K562 (cell line): ENCODE measurements at regions not wholly inside any gene's neighbourhood (a gene's known extent, or its start where the extent isn't known, plus 50 kb on each side); places are given as distances from the start of the nearest gene placed in this dataset.

Source experiments
- ATAC-seq: fragments of 200-7000 bp; cut with Tn5 transposase; 3 replicates; pipeline ENCODE4 v1.9.1; 2020; ENCODE audit warnings: moderate library complexity
- BruUV-seq: library from RNA; stranded (reverse); fragments of 400-500 nt; replicated peaks from 2 replicates; lab custom pipeline; 2021; lab: Mats Ljungman, UMichigan
- CTCF ChIA-PET: fragments of 300-600 bp; formaldehyde crosslinking; extraction: SDS; loops from one replicate; lab custom pipeline; 2021; ENCODE audit warnings: low intra/inter-chr PET ratio; lab: Yijun Ruan, JAX
- POLR2A ChIA-PET: fragments of 300-600, 350-650 bp; sonication (Branson Sonifier 250); formaldehyde crosslinking; extraction: SDS; loops from one replicate; lab custom pipeline; 2021; ENCODE audit warnings: antibody characterized with exemption, inconsistent platforms; lab: Yijun Ruan, JAX
- DNase-seq, 4 experiments: peaks; one replicate each; pipeline versions ENCODE4 v3.0.0 to v3.0.0-alpha.2; 2011 to 2018; ENCODE audit warnings: low spot score in 3 of 4, mixed read lengths in 3 of 4; ENCODE audit errors: extremely low read depth in 1 of 4
- FAIRE-seq: peaks from 2 replicates; lab custom pipeline; 2011; peaks lifted over from hg19 to GRCh38; lab: Jason Lieb, UNC
- H2AFZ ChIP-seq: 2 replicates; pipeline ENCODE4 v1.6.0; 2011; ENCODE audit warnings: low read depth, low read length, control low read depth, inconsistent platforms
- H3K27ac ChIP-seq: fragments of 200-600 bp; 3 replicates; pipeline ENCODE4 v1.8.0; 2011; ENCODE audit warnings: low read depth, mild to moderate bottlenecking, control low read depth, inconsistent platforms, low read length, moderate library complexity, mixed read lengths; ENCODE audit errors: extremely low read depth
- H3K27me3 ChIP-seq, 2 experiments: fragments of 300-600 bp in 1 of 2; 2 replicates in 1 of 2; 3 replicates in 1 of 2; pipeline versions ENCODE4 v1.6.0 to v1.8.0; 2011; ENCODE audit warnings: inconsistent platforms in 2 of 2, low read length in 2 of 2, mild to moderate bottlenecking in 1 of 2, mixed read lengths in 1 of 2, moderate library complexity in 1 of 2; ENCODE audit not compliant: control insufficient read depth in 2 of 2, insufficient read depth in 2 of 2
- H3K36me3 ChIP-seq: fragments of 300-600 bp; 3 replicates; pipeline ENCODE4 v1.8.0; 2011; ENCODE audit warnings: mild to moderate bottlenecking, low read length, inconsistent platforms; ENCODE audit not compliant: control insufficient read depth, insufficient read depth
- H3K4me1 ChIP-seq, 2 experiments: fragments of 200-600 bp in 1 of 2; replicated peaks in 1 of 2; 2 replicates in 1 of 2; 3 replicates in 1 of 2; pipeline versions ENCODE4 v1.5.1 to v1.8.0; 2011; ENCODE audit warnings: inconsistent platforms in 2 of 2, low read length in 2 of 2, mild to moderate bottlenecking in 1 of 2, mixed read lengths in 1 of 2, moderate library complexity in 1 of 2; ENCODE audit not compliant: control insufficient read depth in 2 of 2, insufficient read depth in 2 of 2
- H3K4me2 ChIP-seq: 2 replicates; pipeline ENCODE4 v1.6.1; 2011; ENCODE audit warnings: low read length, control low read depth, inconsistent platforms, mixed read lengths; ENCODE audit not compliant: insufficient read depth
- H3K4me3 ChIP-seq: fragments of 200-600 bp; sonication (generic), shearing (Covaris generic); 2 replicates; pipeline ENCODE4 v1.5.1; 2016; ENCODE audit warnings: control low read depth, inconsistent platforms
- H3K79me2 ChIP-seq: fragments of 200-600 bp; 3 replicates; pipeline ENCODE4 v1.8.0; 2011; ENCODE audit warnings: low read length, inconsistent platforms; ENCODE audit not compliant: control insufficient read depth, insufficient read depth
- H3K9ac ChIP-seq, 2 experiments: 2 replicates each; pipeline versions ENCODE4 v1.6.0 to v1.6.1; 2011; ENCODE audit warnings: low read depth in 2 of 2, low read length in 2 of 2, control low read depth in 1 of 2, inconsistent platforms in 1 of 2, mild to moderate bottlenecking in 1 of 2, mixed read lengths in 1 of 2; ENCODE audit not compliant: insufficient read depth in 1 of 2
- H3K9me1 ChIP-seq: one replicate; pipeline ENCODE4 v1.6.0; 2011; ENCODE audit warnings: inconsistent platforms, mild to moderate bottlenecking, low read length, moderate library complexity; ENCODE audit not compliant: control insufficient read depth, insufficient read depth
- H3K9me3 ChIP-seq: replicated peaks from 2 replicates; pipeline ENCODE4 v1.5.1; 2011; ENCODE audit warnings: low read depth, low read length, inconsistent platforms; ENCODE audit not compliant: control insufficient read depth, insufficient read depth
- H4K20me1 ChIP-seq: replicated peaks from 2 replicates; pipeline ENCODE4 v1.6.1; 2011; ENCODE audit warnings: low read length, inconsistent platforms, mixed read lengths; ENCODE audit not compliant: control insufficient read depth, insufficient read depth
- CREB5 ChIP-seq: fragments of 250-450 bp; sonication (Bioruptor Pico); IDR thresholded peaks from 2 replicates; pipeline ENCODE4 v1.5.0; 2020; ENCODE audit warnings: mild to moderate bottlenecking
- CSDE1 ChIP-seq, 2 experiments: fragments of 450-650 bp; IDR thresholded peaks; 2 replicates each; pipeline ENCODE4 v1.6.1; 2016; ENCODE audit warnings: mild to moderate bottlenecking in 1 of 2
- GATAD2B ChIP-seq: fragments of 450-650 bp; IDR thresholded peaks from 2 replicates; pipeline ENCODE4 v1.6.1; 2017; ENCODE audit warnings: mild to moderate bottlenecking, borderline replicate concordance
- KDM1A ChIP-seq, 2 experiments: fragments of 450-650 bp; IDR thresholded peaks; 2 replicates each; pipeline ENCODE4 v1.6.1; 2016; ENCODE audit warnings: mild to moderate bottlenecking in 2 of 2
- NFIC ChIP-seq: fragments of 450-650 bp; IDR thresholded peaks from 2 replicates; pipeline ENCODE4 v1.6.1; 2017; ENCODE audit warnings: mild to moderate bottlenecking, inconsistent platforms
- PURB ChIP-seq: sonication (generic); formaldehyde crosslinking; IDR thresholded peaks from 2 replicates; pipeline ENCODE4 v1.9.0; 2021; ENCODE audit warnings: low read depth, mild to moderate bottlenecking, missing genetic modification reagents
- WGBS: fragments of 100-300 bp; shearing (Covaris generic); methylation state at CpG from one replicate; pipeline ENCODE4 v1.1.6; 2016; ENCODE audit warnings: low coverage, mixed read lengths; ENCODE audit not compliant: insufficient coverage; ENCODE audit errors: missing lambda C conversion rate; 5-methylcytosine and 5-hydroxymethylcytosine counted together
- in situ Hi-C: fragments of 300-500 bp; cut with MboI; formaldehyde crosslinking; loops from 4 replicates; pipeline ENCODE4 v1.15.0; 2018; ENCODE audit warnings: inconsistent platforms, mixed read lengths
- intact Hi-C: fragments of 100-400 bp; cut with micrococcal nuclease; formaldehyde crosslinking; loops from 2 replicates; pipeline ENCODE4 v1.14.2; 2022
- TF ChIP-seq, protein P1 (sequence below): IDR thresholded peaks from 3 replicates; pipeline ENCODE4 v1.6.1; 2011; ENCODE audit warnings: borderline replicate concordance, mild to moderate bottlenecking, moderate library complexity; ENCODE audit not compliant: insufficient read length; ENCODE audit errors: extremely low read depth
- TF ChIP-seq, protein P2 (sequence below), 2 experiments: fragments of 150-350 bp in 1 of 2; IDR thresholded peaks; 2 replicates each; pipeline ENCODE4 v1.6.1; 2012 to 2016; ENCODE audit warnings: low read depth in 2 of 2, low read length in 2 of 2, mild to moderate bottlenecking in 1 of 2, moderate library complexity in 1 of 2

DNA sequence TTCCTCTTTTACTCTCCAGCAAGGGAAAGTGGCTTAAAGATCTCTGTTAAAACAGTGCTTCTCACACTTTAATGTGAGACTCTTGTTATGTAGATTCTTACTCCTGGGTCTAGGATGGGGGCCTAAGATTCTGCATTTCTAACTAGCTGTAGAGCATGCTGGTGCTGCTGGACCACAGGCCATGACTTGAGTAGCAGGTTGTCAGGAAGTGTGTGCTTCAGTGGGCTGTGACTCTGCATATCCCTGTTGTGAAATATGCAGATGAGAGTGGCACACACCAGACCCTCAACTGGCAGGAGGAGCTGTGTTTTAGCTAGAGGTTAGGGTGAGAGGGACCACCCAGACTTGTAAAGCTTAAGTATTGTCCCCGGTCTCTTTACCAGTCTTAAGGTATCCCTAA lies 191.1 kb upstream of the DMRT1 start:
- ATAC-seq (no peak), FAIRE-seq (no peak), DNase-seq (no peak)
- Histone ChIP-seq H3K4me1 (no peaks in the 10 kb centered on the region), H4K20me1 (no peaks in the 10 kb centered on the region), H3K4me2 (no peak overlapping the region), H3K36me3 (no peaks in the 10 kb centered on the region), H3K4me3 (no peak overlapping the region), H3K79me2 (no peaks in the 10 kb centered on the region), H3K27ac (no peak overlapping the region), H2AFZ (no peak overlapping the region), H3K9ac (no peak overlapping the region), H3K9me3 (no peaks in the 10 kb centered on the region), H3K9me1 (no peaks in the 10 kb centered on the region), H3K27me3 (no peaks in the 10 kb centered on the region)
- no TSS peak for BruUV-seq
- ChIA-PET CTCF (no interaction called here), POLR2A (interaction anchor here (0.6 kb wide), 1 partner anchor 213 kb away, joined by 4 read pairs; no protein-coding TSS in a partner anchor)
- TF ChIP-seq PURB (CRISPR knock-in tag) (no peak), NFIC (no peak), CSDE1 (IDR thresholded peaks at IDR 0.05) (no peak), KDM1A (IDR thresholded peaks at IDR 0.05) (no peak)
- in situ Hi-C loops (no loop called here), intact Hi-C loops (no loop called here)
- 0% methylated on average over 1 of the region's 1 CpG for WGBS

DNA sequence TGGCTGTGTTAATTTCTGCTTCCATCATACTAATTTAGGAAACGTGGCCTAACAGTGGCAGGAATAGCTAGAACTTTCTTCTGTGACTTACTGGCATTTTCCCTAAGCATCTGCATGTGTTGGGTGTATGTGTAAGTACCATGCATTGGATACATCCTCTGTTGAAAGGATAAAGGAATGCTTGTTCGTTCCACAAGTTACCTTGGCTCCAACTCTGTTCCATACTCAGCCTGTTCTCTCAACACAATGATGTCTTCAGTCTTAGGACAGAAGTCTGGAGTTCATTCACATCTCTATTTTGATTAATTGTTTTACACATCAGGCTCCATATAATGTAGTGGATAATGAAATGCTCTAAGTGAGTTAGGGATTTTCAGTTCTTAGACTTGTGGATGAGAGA lies 190.1 kb upstream of the DMRT1 start:
- H3K9me3 ChIP-seq, result no peaks in the 10 kb centered on the region
- 0% methylated on average over 2 of the region's 2 CpGs for WGBS
- BruUV-seq, result no TSS peak
- intact Hi-C loops, result no loop called here
- no peaks in the 10 kb centered on the region for H3K9me1 ChIP-seq
- ATAC-seq (no peak), FAIRE-seq (no peak), DNase-seq (no peak)
- no peak overlapping the region for H3K4me3 ChIP-seq
- in situ Hi-C loops, result no loop called here
- H2AFZ ChIP-seq, result no peak overlapping the region
- H3K4me1 ChIP-seq, result no peaks in the 10 kb centered on the region; a peak in 1 of 5 replicates
- ChIA-PET CTCF (no interaction called here), POLR2A (no interaction called here)
- no peaks in the 10 kb centered on the region for H3K79me2 ChIP-seq
- H4K20me1 ChIP-seq, result no peaks in the 10 kb centered on the region
- H3K27me3 ChIP-seq, result no peaks in the 10 kb centered on the region
- no peak overlapping the region for H3K4me2 ChIP-seq
- H3K27ac ChIP-seq, result no peak overlapping the region
- H3K9ac ChIP-seq, result no peak overlapping the region
- no peaks in the 10 kb centered on the region for H3K36me3 ChIP-seq
- TF ChIP-seq GATAD2B (no peak), CREB5 (no peak)
- TF ChIP-seq, protein P1, sequence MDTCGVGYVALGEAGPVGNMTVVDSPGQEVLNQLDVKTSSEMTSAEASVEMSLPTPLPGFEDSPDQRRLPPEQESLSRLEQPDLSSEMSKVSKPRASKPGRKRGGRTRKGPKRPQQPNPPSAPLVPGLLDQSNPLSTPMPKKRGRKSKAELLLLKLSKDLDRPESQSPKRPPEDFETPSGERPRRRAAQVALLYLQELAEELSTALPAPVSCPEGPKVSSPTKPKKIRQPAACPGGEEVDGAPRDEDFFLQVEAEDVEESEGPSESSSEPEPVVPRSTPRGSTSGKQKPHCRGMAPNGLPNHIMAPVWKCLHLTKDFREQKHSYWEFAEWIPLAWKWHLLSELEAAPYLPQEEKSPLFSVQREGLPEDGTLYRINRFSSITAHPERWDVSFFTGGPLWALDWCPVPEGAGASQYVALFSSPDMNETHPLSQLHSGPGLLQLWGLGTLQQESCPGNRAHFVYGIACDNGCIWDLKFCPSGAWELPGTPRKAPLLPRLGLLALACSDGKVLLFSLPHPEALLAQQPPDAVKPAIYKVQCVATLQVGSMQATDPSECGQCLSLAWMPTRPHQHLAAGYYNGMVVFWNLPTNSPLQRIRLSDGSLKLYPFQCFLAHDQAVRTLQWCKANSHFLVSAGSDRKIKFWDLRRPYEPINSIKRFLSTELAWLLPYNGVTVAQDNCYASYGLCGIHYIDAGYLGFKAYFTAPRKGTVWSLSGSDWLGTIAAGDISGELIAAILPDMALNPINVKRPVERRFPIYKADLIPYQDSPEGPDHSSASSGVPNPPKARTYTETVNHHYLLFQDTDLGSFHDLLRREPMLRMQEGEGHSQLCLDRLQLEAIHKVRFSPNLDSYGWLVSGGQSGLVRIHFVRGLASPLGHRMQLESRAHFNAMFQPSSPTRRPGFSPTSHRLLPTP, result no peak
- TF ChIP-seq, protein P2, sequence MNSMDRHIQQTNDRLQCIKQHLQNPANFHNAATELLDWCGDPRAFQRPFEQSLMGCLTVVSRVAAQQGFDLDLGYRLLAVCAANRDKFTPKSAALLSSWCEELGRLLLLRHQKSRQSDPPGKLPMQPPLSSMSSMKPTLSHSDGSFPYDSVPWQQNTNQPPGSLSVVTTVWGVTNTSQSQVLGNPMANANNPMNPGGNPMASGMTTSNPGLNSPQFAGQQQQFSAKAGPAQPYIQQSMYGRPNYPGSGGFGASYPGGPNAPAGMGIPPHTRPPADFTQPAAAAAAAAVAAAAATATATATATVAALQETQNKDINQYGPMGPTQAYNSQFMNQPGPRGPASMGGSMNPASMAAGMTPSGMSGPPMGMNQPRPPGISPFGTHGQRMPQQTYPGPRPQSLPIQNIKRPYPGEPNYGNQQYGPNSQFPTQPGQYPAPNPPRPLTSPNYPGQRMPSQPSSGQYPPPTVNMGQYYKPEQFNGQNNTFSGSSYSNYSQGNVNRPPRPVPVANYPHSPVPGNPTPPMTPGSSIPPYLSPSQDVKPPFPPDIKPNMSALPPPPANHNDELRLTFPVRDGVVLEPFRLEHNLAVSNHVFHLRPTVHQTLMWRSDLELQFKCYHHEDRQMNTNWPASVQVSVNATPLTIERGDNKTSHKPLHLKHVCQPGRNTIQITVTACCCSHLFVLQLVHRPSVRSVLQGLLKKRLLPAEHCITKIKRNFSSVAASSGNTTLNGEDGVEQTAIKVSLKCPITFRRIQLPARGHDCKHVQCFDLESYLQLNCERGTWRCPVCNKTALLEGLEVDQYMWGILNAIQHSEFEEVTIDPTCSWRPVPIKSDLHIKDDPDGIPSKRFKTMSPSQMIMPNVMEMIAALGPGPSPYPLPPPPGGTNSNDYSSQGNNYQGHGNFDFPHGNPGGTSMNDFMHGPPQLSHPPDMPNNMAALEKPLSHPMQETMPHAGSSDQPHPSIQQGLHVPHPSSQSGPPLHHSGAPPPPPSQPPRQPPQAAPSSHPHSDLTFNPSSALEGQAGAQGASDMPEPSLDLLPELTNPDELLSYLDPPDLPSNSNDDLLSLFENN (IDR thresholded peaks at IDR 0.05; ENCODE audit: low read depth in 2 of 2, low read length in 2 of 2), result no peak
